PFSK-1 (cell line): ENCODE measurements at regions not wholly inside any gene's neighbourhood (a gene's known extent, or its start where the extent isn't known, plus 50 kb on each side); places are given as distances from the start of the nearest gene placed in this dataset.

ENCODE experiments used
- FOXP2 ChIP-seq: optimal IDR thresholded peaks from 2 replicates; pipeline ENCODE3; 2011; ENCODE audit warnings: borderline replicate concordance, control low read depth, inconsistent platforms; ENCODE audit not compliant: insufficient read depth; ENCODE audit errors: extremely low read length, extremely low read depth
- POLR2AphosphoS5 ChIP-seq: IDR thresholded peaks from 2 replicates; pipeline ENCODE4 v1.6.1; 2012; ENCODE audit warnings: low read depth, mild to moderate bottlenecking, control low read depth, low read length, moderate library complexity
- SIN3A ChIP-seq: IDR thresholded peaks from 2 replicates; pipeline ENCODE4 v1.6.1; 2012; ENCODE audit warnings: mild to moderate bottlenecking, low read length, moderate library complexity, borderline replicate concordance; ENCODE audit not compliant: insufficient read depth
- TAF1 ChIP-seq: IDR thresholded peaks from 2 replicates; pipeline ENCODE4 v1.6.1; 2012; ENCODE audit warnings: low read length, control low read depth, borderline replicate concordance; ENCODE audit not compliant: insufficient read depth
- TF ChIP-seq, protein P1 (sequence below), 2 experiments: IDR thresholded peaks; 2 replicates each; pipeline versions ENCODE4 v1.6.1 to v1.8.0; 2011 to 2012; ENCODE audit warnings: low read depth in 2 of 2, low read length in 2 of 2, control low read depth in 1 of 2, inconsistent platforms in 1 of 2, mild to moderate bottlenecking in 1 of 2, moderate library complexity in 1 of 2; ENCODE audit not compliant: insufficient read depth in 1 of 2

DNA sequence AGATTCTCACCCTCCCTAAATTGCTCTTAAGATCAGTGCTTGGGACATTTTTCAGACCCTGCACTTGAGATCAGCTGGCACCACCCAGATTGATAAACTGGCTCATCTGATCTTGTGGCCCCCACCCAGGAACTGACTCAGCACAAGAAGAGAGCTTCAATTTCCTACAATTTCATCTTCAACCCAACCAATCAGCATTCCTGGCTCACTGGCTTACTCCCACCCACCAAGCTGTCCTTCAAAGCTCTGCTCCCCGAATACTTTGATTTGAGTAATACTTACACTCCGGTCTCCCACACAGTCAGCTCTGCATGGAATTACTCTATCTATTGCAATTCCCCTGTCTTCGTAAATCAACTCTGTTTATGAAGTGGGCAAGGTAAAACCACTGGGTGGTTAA lies 461.9 kb upstream of the RGS18 start:
- TF ChIP-seq SIN3A (no peak), FOXP2 (no peak), TAF1 (no peak), POLR2AphosphoS5 (no peak)
- TF ChIP-seq, protein P1, sequence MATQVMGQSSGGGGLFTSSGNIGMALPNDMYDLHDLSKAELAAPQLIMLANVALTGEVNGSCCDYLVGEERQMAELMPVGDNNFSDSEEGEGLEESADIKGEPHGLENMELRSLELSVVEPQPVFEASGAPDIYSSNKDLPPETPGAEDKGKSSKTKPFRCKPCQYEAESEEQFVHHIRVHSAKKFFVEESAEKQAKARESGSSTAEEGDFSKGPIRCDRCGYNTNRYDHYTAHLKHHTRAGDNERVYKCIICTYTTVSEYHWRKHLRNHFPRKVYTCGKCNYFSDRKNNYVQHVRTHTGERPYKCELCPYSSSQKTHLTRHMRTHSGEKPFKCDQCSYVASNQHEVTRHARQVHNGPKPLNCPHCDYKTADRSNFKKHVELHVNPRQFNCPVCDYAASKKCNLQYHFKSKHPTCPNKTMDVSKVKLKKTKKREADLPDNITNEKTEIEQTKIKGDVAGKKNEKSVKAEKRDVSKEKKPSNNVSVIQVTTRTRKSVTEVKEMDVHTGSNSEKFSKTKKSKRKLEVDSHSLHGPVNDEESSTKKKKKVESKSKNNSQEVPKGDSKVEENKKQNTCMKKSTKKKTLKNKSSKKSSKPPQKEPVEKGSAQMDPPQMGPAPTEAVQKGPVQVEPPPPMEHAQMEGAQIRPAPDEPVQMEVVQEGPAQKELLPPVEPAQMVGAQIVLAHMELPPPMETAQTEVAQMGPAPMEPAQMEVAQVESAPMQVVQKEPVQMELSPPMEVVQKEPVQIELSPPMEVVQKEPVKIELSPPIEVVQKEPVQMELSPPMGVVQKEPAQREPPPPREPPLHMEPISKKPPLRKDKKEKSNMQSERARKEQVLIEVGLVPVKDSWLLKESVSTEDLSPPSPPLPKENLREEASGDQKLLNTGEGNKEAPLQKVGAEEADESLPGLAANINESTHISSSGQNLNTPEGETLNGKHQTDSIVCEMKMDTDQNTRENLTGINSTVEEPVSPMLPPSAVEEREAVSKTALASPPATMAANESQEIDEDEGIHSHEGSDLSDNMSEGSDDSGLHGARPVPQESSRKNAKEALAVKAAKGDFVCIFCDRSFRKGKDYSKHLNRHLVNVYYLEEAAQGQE (IDR thresholded peaks at IDR 0.05; ENCODE audit: insufficient read depth in 1 of 2, low read depth in 2 of 2, low read length in 2 of 2), result no peak

DNA sequence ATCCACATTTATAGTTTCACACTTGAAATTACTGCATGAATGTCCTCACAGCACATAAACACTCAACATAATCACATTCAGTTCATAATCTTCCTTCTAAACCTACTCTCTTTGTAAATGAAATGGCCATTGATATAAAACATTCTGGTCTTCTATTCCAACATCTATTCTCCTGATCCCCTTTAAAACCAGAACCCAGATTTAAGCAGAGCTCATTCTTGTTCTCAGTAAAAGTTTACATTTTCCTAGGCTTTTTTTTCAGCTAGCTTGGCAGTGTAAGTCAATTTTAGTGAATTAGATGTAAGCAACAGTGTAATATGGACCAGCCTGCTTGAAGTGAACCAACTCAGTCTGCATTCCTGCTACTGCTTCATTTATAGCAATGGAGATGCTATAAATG lies 460.7 kb upstream of the RGS18 start:
- no peak for TF ChIP-seq SIN3A
- TF ChIP-seq TAF1, result no peak
- TF ChIP-seq POLR2AphosphoS5, result no peak
- TF ChIP-seq, protein P1 (IDR thresholded peaks at IDR 0.05; ENCODE audit: insufficient read depth in 1 of 2, low read depth in 2 of 2, low read length in 2 of 2), result no peak
- no peak for TF ChIP-seq FOXP2

DNA sequence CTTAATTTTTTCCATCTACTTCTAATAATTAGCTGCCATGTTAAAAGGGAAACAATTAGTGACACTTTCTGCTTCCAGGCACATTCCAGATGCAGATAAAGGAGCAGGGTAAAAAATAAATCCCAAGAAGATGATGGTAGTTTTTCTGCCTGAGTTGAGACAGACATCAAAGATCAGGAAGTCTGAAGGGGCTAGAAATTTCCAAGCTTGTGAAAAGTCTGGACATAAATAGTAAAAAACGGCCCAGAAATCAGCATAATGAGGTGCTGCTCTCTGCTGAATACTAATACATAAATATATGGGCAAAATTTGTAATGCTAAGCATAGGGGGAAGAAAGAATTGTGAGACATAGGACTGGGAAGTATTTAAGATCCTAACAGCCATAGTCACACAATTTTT lies 460.0 kb upstream of the RGS18 start:
- TF ChIP-seq FOXP2 (no peak), POLR2AphosphoS5 (no peak), SIN3A (no peak), TAF1 (no peak)
- TF ChIP-seq, protein P1 (IDR thresholded peaks at IDR 0.05; ENCODE audit: insufficient read depth in 1 of 2, low read depth in 2 of 2, low read length in 2 of 2), result no peak

DNA sequence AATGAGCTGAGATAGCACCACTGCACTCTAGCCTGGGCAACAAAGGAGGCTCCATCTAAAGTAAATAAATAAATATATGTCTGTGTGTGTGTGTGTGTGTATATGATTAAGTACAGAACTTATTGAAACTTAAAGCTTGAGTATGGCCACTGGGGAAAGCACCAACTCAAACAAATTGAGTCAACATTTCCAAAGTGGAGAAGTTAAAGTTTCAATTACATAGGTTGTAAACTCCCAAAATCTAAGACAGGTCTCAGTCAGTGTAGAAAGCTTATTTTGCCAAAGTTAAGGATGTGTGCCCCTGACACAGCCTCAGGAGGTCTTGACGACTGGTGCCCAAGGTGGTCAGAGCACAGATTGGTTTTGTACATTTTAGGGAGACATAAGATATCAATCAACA lies 458.9 kb upstream of the RGS18 start:
- no peak for TF ChIP-seq FOXP2
- no peak for TF ChIP-seq POLR2AphosphoS5
- TF ChIP-seq, protein P1 (IDR thresholded peaks at IDR 0.05; ENCODE audit: insufficient read depth in 1 of 2, low read depth in 2 of 2, low read length in 2 of 2), result no peak
- TF ChIP-seq SIN3A, result no peak
- no peak for TF ChIP-seq TAF1

DNA sequence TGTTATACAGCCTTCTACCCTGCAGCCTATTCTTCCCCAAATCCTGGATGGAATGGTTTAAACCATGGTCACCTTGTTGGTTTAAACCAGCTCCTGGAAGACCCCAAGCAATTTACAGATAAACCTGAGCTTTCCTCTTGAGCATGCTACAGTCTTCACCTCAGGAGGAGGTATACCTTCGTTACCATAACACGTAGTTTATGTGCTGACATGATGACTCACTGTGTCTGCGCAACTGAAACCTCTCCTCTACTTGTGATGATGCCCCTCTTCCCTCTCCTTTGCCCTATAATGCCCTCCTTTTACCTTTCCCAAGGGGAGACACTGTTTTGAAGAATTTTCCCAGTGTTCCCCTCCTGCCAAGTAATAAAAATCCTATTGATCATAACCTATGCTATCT lies 457.3 kb upstream of the RGS18 start:
- TF ChIP-seq POLR2AphosphoS5 (no peak), SIN3A (no peak), FOXP2 (no peak), TAF1 (no peak)
- TF ChIP-seq, protein P1 (IDR thresholded peaks at IDR 0.05; ENCODE audit: insufficient read depth in 1 of 2, low read depth in 2 of 2, low read length in 2 of 2), result no peak
